Ovary (tissue), 7 donors: ENCODE measurements at regions not wholly inside any gene's neighbourhood (a gene's known extent, or its start where the extent isn't known, plus 50 kb on each side); places are given as distances from the start of the nearest gene placed in this dataset.

ENCODE experiments used
- DNase-seq, 5 donors: peaks; one replicate each; pipeline ENCODE4 v3.0.0-alpha.2; 2019 to 2020
- H3K27ac ChIP-seq, 2 donors: fragments of 200-600 bp; one replicate each; pipeline versions ENCODE4 v1.5.1 to v1.8.0; 2019 to 2022
- H3K27me3 ChIP-seq: fragments of 200-600 bp; one replicate; pipeline ENCODE4 v1.8.0; 2022
- H3K36me3 ChIP-seq: fragments of 200-600 bp; sonication (generic); one replicate; pipeline ENCODE4 v1.5.1; 2019
- H3K4me1 ChIP-seq: one replicate; pipeline ENCODE4 v1.8.1; 2013; ENCODE audit warnings: mild to moderate bottlenecking, moderate library complexity; ENCODE audit not compliant: insufficient read depth
- H3K4me3 ChIP-seq: fragments of 200-600 bp; sonication (generic); one replicate; pipeline ENCODE4 v1.5.1; 2017
- H3K9me3 ChIP-seq, 2 donors: fragments of 200-600 bp in 1 of 2; sonication (generic) in 1 of 2; one replicate each; pipeline versions ENCODE4 v1.5.1 to v1.8.1; 2013 to 2019; ENCODE audit warnings: mild to moderate bottlenecking in 1 of 2, moderate library complexity in 1 of 2
- EP300 ChIP-seq: sonication (generic); formaldehyde crosslinking; IDR thresholded peaks from one replicate; pipeline ENCODE4 v1.6.1; 2017; ENCODE audit warnings: antibody characterized with exemption
- POLR2A ChIP-seq: fragments of 450-650 bp; IDR thresholded peaks from one replicate; pipeline ENCODE4 v1.6.1; 2017; ENCODE audit warnings: antibody characterized with exemption, mild to moderate bottlenecking, moderate library complexity
- WGBS, 3 donors: extraction: QIAGEN DNeasy Blood & Tissue Kit in 1 of 3; methylation state at CpG; one replicate each; pipeline versions ENCODE4 v1.1.5 to v1.1.7; 2013 to 2017; 5-methylcytosine and 5-hydroxymethylcytosine counted together
- intact Hi-C, 4 donors: fragments of 100-400 bp; cut with DNase I; formaldehyde crosslinking; loops; one replicate each; pipeline versions ENCODE4 v1.11.0 to v1.15.1; 2022 to 2023
- TF ChIP-seq, protein P1 (sequence below), 3 donors: fragments of 450-650 bp in 2 of 3; fragments of 200-600 bp in 1 of 3; IDR thresholded peaks; one replicate each; pipeline versions ENCODE4 v1.5.1 to v1.8.0; 2016 to 2022; ENCODE audit warnings: antibody characterized with exemption in 3 of 3, mild to moderate bottlenecking in 1 of 3
- donor health status: DM: no; HTN: no; CAD: no; lungs with moderate emphysema.
- donor health status: DM: no; HTN: no; CAD: no.
- donor health status: Bipolar disorder and iron deficiency.
- donor health status: DM: no; HTN: no; CAD: no.
- donor health status: DM: yes; HTN: yes; CAD: no.

- no peak for DNase-seq
- H3K9me3 ChIP-seq = no peaks in the 10 kb centered on the region
- intact Hi-C loops = no loop called here
- no peak overlapping the region for H3K27ac ChIP-seq
- H3K36me3 ChIP-seq = no peaks in the 10 kb centered on the region
- 71 to 82% (median 77%) methylated on average over 3 of the region's 3 CpGs for WGBS, 3 donors
- H3K4me3 ChIP-seq = no peak overlapping the region
- H3K27me3 ChIP-seq = no peaks in the 10 kb centered on the region
- H3K4me1 ChIP-seq = peaks cover 1% of the 10 kb centered on the region
- TF ChIP-seq EP300 (no peak), POLR2A (no peak)
- TF ChIP-seq, protein P1, sequence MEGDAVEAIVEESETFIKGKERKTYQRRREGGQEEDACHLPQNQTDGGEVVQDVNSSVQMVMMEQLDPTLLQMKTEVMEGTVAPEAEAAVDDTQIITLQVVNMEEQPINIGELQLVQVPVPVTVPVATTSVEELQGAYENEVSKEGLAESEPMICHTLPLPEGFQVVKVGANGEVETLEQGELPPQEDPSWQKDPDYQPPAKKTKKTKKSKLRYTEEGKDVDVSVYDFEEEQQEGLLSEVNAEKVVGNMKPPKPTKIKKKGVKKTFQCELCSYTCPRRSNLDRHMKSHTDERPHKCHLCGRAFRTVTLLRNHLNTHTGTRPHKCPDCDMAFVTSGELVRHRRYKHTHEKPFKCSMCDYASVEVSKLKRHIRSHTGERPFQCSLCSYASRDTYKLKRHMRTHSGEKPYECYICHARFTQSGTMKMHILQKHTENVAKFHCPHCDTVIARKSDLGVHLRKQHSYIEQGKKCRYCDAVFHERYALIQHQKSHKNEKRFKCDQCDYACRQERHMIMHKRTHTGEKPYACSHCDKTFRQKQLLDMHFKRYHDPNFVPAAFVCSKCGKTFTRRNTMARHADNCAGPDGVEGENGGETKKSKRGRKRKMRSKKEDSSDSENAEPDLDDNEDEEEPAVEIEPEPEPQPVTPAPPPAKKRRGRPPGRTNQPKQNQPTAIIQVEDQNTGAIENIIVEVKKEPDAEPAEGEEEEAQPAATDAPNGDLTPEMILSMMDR (IDR thresholded peaks at IDR 0.05) = no peak
Measured at GRCh38 chr3:25049304-25049703, 378.8 kb upstream of the RARB start.

GRCh38 chr3:25053360-25053759 lies 374.7 kb upstream of the RARB start:
- intact Hi-C loops = no loop called here
- no peak overlapping the region for H3K4me3 ChIP-seq
- no peaks in the 10 kb centered on the region for H3K9me3 ChIP-seq
- DNase-seq = no peak
- no peaks in the 10 kb centered on the region for H3K4me1 ChIP-seq
- H3K27ac ChIP-seq = no peak overlapping the region
- WGBS, 3 donors = 88 to 93% (median 92%) methylated on average over 3 of the region's 3 CpGs
- no peaks in the 10 kb centered on the region for H3K27me3 ChIP-seq
- TF ChIP-seq EP300 = no peak
- no peak for TF ChIP-seq POLR2A
- TF ChIP-seq, protein P1 (IDR thresholded peaks at IDR 0.05) = no peak
- H3K36me3 ChIP-seq = no peaks in the 10 kb centered on the region

DNA sequence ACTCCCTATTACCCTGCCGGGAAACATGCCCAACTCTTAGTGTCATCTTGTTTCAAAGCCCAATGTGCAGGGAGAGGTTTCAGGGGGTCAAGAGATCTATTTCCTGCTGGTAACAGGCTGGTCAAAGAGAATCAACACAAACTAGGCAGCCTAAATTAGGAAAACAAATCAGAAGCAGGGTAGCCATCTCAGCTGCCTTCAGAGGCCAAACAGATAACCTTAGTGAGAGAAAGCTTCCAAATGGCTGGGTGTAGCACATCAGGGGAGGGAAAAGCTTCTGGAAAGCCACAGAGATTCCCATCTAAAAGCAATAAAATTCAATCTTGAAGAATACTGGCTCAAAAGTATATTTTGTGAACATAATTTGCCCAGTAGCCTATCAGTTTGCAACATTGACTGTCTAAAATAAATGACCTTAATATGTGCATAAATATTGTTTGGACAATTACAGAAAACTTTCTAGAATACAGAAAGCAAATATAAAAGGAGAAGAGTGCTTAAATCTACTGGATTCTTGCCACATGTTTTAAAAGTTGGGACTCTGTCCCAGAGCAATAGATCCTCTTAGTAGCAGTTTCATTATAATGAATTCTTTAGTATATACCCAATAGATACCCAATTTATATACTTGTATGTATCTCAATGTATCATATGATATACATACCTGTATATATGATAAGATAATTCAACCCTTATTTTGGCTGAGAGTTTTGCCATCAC lies 371.9 kb upstream of the RARB start:
- DNase-seq = no peak
- H3K27ac ChIP-seq = no peak overlapping the region

GRCh38 chr3:25056803-25057351 lies 371.2 kb upstream of the RARB start:
- H3K36me3 ChIP-seq = no peaks in the 10 kb centered on the region
- no peak overlapping the region for H3K27ac ChIP-seq
- no peak for TF ChIP-seq EP300
- no peaks in the 10 kb centered on the region for H3K9me3 ChIP-seq
- no peak overlapping the region for H3K4me3 ChIP-seq
- no peaks in the 10 kb centered on the region for H3K27me3 ChIP-seq
- intact Hi-C loops = no loop called here
- DNase-seq = no peak
- 64 to 87% (median 86%) methylated on average over 3 of the region's 3 CpGs for WGBS, 3 donors
- no peaks in the 10 kb centered on the region for H3K4me1 ChIP-seq

More for the DNA sequence above, 371.9 kb upstream of the RARB start:
- Histone ChIP-seq H3K4me3 (no peak overlapping the region), H3K9me3 (no peaks in the 10 kb centered on the region), H3K27me3 (no peaks in the 10 kb centered on the region), H3K36me3 (no peaks in the 10 kb centered on the region), H3K4me1 (no peaks in the 10 kb centered on the region)
- WGBS, 3 donors = 36 to 61% (median 60%) methylated on average over 1 of the region's 1 CpG
- TF ChIP-seq POLR2A = no peak
- no peak for TF ChIP-seq EP300
- TF ChIP-seq, protein P1 (IDR thresholded peaks at IDR 0.05) = no peak
- intact Hi-C loops = no loop called here

- H3K36me3 ChIP-seq = no peaks in the 10 kb centered on the region
- no peaks in the 10 kb centered on the region for H3K4me1 ChIP-seq
- H3K27me3 ChIP-seq = no peaks in the 10 kb centered on the region
- WGBS, 3 donors = 14 to 31% (median 18%) methylated on average over 1 of the region's 1 CpG
- H3K9me3 ChIP-seq = no peaks in the 10 kb centered on the region
- TF ChIP-seq, protein P1 (IDR thresholded peaks at IDR 0.05) = no peak
- TF ChIP-seq EP300 = no peak
- TF ChIP-seq POLR2A = no peak
- no peak for DNase-seq
- H3K27ac ChIP-seq = no peak overlapping the region
- no peak overlapping the region for H3K4me3 ChIP-seq
- intact Hi-C loops = no loop called here
Measured at GRCh38 chr3:25057379-25057778, 370.7 kb upstream of the RARB start.
